Glomerular visceral epithelial cell (primary cell): ENCODE measurements at regions not wholly inside any gene's neighbourhood (a gene's known extent, or its start where the extent isn't known, plus 50 kb on each side); places are given as distances from the start of the nearest gene placed in this dataset.

Experiments used
- DNase-seq: peaks from one replicate; pipeline ENCODE4 v3.0.0-alpha.2; 2016; ENCODE audit errors: extremely low spot score

GRCh38 chr3:34011171-34012101, 213.0 kb downstream of the PDCD6IP start:
- DNase-seq: no peak

- peak; percentile 88 for DNase-seq
Measured at GRCh38 chr3:34012102-34012461, 213.7 kb downstream of the PDCD6IP start.

- no peak for DNase-seq
Measured at GRCh38 chr3:34013818-34014570, 215.6 kb downstream of the PDCD6IP start.

GRCh38 chr3:34015204-34016142, 217.0 kb downstream of the PDCD6IP start:
- DNase-seq: no peak

GRCh38 chr3:34016925-34017587, 218.6 kb downstream of the PDCD6IP start:
- DNase-seq: no peak

GRCh38 chr3:34017757-34018156, 219.3 kb downstream of the PDCD6IP start:
- DNase-seq: no peak

- no peak for DNase-seq
Measured at GRCh38 chr3:34019158-34019557, 220.7 kb downstream of the PDCD6IP start.

GRCh38 chr3:34020170-34020569, 221.7 kb downstream of the PDCD6IP start:
- DNase-seq: no peak

GRCh38 chr3:34020726-34021680, 222.6 kb downstream of the PDCD6IP start:
- no peak for DNase-seq

- DNase-seq: no peak
Measured at GRCh38 chr3:34022147-34022546, 223.7 kb downstream of the PDCD6IP start.

- DNase-seq: no peak
Measured at GRCh38 chr3:34024447-34025240, 226.2 kb downstream of the PDCD6IP start.

- DNase-seq: no peak
Measured at GRCh38 chr3:34033839-34034238, 235.4 kb downstream of the PDCD6IP start.

GRCh38 chr3:34034840-34035239, 236.4 kb downstream of the PDCD6IP start:
- DNase-seq: no peak

- DNase-seq: no peak
Measured at GRCh38 chr3:34035775-34036174, 237.3 kb downstream of the PDCD6IP start.

- DNase-seq: no peak
Measured at GRCh38 chr3:34037260-34037659, 238.8 kb downstream of the PDCD6IP start.

- DNase-seq: no peak
Measured at GRCh38 chr3:34038131-34038530, 239.7 kb downstream of the PDCD6IP start.

GRCh38 chr3:34046154-34046553, 247.7 kb downstream of the PDCD6IP start:
- DNase-seq: no peak

GRCh38 chr3:34053626-34054025, 255.2 kb downstream of the PDCD6IP start:
- DNase-seq: no peak

- no peak for DNase-seq
Measured at GRCh38 chr3:34056181-34056910, 257.9 kb downstream of the PDCD6IP start.
